Smooth muscle cell (in vitro differentiated cells): ENCODE measurements at regions not wholly inside any gene's neighbourhood (a gene's known extent, or its start where the extent isn't known, plus 50 kb on each side); places are given as distances from the start of the nearest gene placed in this dataset.

Experiments used
- DNase-seq: peaks from one replicate; lab custom pipeline; 2025; ENCODE audit not compliant: unreplicated experiment; lab: John Stamatoyannopoulos, UW
- H2AFZ ChIP-seq: fragments of 200-600 bp; sonication (generic); 2 replicates; pipeline ENCODE4 v1.6.0; 2016; ENCODE audit warnings: antibody characterized with exemption, low read depth, mild to moderate bottlenecking
- H3F3A ChIP-seq: fragments of 200-600 bp; sonication (generic); 2 replicates; pipeline ENCODE4 v1.6.0; 2017; ENCODE audit warnings: antibody characterized with exemption, low read depth
- H3K27ac ChIP-seq: fragments of 200-600 bp; sonication (generic); 2 replicates; pipeline ENCODE4 v1.5.1; 2016; ENCODE audit warnings: low read depth, mild to moderate bottlenecking
- H3K27me3 ChIP-seq: fragments of 200-600 bp; sonication (generic); 2 replicates; pipeline ENCODE4 v1.6.1; 2016; ENCODE audit warnings: low read depth, mild to moderate bottlenecking
- H3K36me3 ChIP-seq: fragments of 200-600 bp; sonication (generic); 2 replicates; pipeline ENCODE4 v1.5.1; 2016; ENCODE audit warnings: low read depth
- H3K4me1 ChIP-seq: fragments of 200-600 bp; sonication (generic); 2 replicates; pipeline ENCODE4 v1.5.1; 2016; ENCODE audit warnings: low read depth
- H3K4me2 ChIP-seq: fragments of 200-600 bp; sonication (generic); 2 replicates; pipeline ENCODE4 v1.6.0; 2016; ENCODE audit warnings: mild to moderate bottlenecking
- H3K4me3 ChIP-seq: fragments of 200-600 bp; sonication (generic); 2 replicates; pipeline ENCODE4 v1.5.1; 2016; ENCODE audit warnings: mild to moderate bottlenecking
- H3K79me2 ChIP-seq: fragments of 200-600 bp; sonication (generic); 2 replicates; pipeline ENCODE4 v1.6.0; 2016; ENCODE audit warnings: low read depth, mild to moderate bottlenecking
- H3K9ac ChIP-seq: fragments of 200-600 bp; sonication (generic); 2 replicates; pipeline ENCODE4 v1.6.0; 2016; ENCODE audit warnings: low read depth
- H3K9me3 ChIP-seq: fragments of 200-600 bp; sonication (generic); replicated peaks from 2 replicates; pipeline ENCODE4 v1.5.1; 2016; ENCODE audit warnings: low read depth
- H4K20me1 ChIP-seq: fragments of 200-600 bp; sonication (generic); 2 replicates; pipeline ENCODE4 v1.6.0; 2016; ENCODE audit warnings: low read depth
- WGBS: methylation state at CpG from one replicate; pipeline ENCODE4 v1.1.7; 2016; ENCODE audit warnings: low lambda C conversion rate; 5-methylcytosine and 5-hydroxymethylcytosine counted together
- TF ChIP-seq, protein P1 (sequence below): fragments of 200-600 bp; sonication (generic); IDR thresholded peaks from 2 replicates; pipeline ENCODE4 v1.5.1; 2017; ENCODE audit warnings: borderline replicate concordance, mild to moderate bottlenecking, antibody characterized with exemption; ENCODE audit not compliant: insufficient read depth, poor library complexity, severe bottlenecking

DNA sequence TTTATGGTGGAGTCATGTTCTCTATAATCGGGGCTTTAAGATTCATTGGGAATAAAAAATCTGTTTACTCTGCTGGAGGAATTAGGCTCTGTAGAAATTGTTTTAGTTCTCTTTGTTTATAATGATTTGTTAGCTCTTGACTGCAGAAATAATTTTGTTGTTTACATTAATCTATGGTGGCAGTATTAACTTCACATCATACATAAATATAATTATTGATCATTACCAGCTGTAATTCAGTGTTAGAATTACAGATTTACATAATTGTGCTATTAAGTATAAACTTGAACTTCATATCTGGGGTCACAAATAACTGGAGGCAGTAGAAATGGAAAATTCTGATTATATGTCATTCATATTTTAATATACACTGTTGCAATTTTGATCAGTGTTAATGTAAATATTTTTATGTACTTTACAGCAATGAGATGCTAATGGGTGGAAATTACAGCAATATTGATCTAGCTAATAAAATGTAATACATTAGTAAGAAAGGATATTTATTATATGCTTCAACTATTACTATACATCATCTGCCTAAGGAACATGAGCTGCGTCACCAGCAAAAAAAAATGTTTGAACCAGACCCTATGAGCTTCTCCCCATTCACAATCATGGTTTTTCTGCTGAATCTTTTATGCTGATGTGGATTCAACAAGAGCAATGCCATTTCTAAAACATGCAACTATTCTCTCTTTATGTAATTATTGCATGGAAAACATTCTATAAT is 846.6 kb downstream of the NR2F1-AS1 start:
- H3K27me3 ChIP-seq = no peaks in the 10 kb centered on the region
- DNase-seq = no peak
- 91% methylated on average over 2 of the region's 2 CpGs for WGBS

DNA sequence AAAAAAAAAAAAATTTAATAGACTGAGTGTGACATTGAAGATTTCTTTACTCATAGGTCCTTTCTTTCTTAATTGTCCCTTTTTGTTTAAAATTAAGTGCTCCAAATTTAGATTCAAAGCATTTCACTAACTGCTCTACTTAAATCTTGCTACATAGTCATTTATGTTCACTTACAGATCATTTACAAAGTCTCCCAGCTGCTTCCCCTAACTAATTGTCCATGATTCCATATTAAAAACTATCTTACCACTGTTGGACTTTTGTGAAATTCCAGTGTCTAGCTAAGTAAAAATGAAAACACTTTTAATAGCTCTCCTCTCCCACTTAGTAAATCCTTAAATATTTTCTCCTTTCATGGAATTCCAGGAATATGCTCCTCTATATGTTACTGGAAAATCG is 850.5 kb downstream of the NR2F1-AS1 start:
- Histone ChIP-seq H3K4me3 (no peak overlapping the region), H3F3A (no peaks in the 10 kb centered on the region), H4K20me1 (no peaks in the 10 kb centered on the region), H3K4me1 (no peaks in the 10 kb centered on the region), H3K27me3 (no peaks in the 10 kb centered on the region), H3K27ac (no peak overlapping the region), H3K9ac (no peak overlapping the region), H3K36me3 (no peaks in the 10 kb centered on the region), H3K79me2 (no peaks in the 10 kb centered on the region), H2AFZ (no peak overlapping the region), H3K4me2 (no peak overlapping the region), H3K9me3 (no peaks in the 10 kb centered on the region)
- WGBS = 74% methylated on average over 1 of the region's 1 CpG
- TF ChIP-seq, protein P1, sequence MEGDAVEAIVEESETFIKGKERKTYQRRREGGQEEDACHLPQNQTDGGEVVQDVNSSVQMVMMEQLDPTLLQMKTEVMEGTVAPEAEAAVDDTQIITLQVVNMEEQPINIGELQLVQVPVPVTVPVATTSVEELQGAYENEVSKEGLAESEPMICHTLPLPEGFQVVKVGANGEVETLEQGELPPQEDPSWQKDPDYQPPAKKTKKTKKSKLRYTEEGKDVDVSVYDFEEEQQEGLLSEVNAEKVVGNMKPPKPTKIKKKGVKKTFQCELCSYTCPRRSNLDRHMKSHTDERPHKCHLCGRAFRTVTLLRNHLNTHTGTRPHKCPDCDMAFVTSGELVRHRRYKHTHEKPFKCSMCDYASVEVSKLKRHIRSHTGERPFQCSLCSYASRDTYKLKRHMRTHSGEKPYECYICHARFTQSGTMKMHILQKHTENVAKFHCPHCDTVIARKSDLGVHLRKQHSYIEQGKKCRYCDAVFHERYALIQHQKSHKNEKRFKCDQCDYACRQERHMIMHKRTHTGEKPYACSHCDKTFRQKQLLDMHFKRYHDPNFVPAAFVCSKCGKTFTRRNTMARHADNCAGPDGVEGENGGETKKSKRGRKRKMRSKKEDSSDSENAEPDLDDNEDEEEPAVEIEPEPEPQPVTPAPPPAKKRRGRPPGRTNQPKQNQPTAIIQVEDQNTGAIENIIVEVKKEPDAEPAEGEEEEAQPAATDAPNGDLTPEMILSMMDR = no peak
- DNase-seq = no peak

More for the DNA sequence above, 846.6 kb downstream of the NR2F1-AS1 start:
- Histone ChIP-seq H3K4me1 (no peaks in the 10 kb centered on the region), H3F3A (no peaks in the 10 kb centered on the region), H3K4me2 (no peak overlapping the region), H3K36me3 (no peaks in the 10 kb centered on the region), H3K27ac (no peak overlapping the region), H3K9me3 (no peaks in the 10 kb centered on the region), H3K9ac (no peak overlapping the region), H2AFZ (no peak overlapping the region), H3K79me2 (no peaks in the 10 kb centered on the region), H4K20me1 (no peaks in the 10 kb centered on the region), H3K4me3 (no peak overlapping the region)
- TF ChIP-seq, protein P1 = no peak

DNA sequence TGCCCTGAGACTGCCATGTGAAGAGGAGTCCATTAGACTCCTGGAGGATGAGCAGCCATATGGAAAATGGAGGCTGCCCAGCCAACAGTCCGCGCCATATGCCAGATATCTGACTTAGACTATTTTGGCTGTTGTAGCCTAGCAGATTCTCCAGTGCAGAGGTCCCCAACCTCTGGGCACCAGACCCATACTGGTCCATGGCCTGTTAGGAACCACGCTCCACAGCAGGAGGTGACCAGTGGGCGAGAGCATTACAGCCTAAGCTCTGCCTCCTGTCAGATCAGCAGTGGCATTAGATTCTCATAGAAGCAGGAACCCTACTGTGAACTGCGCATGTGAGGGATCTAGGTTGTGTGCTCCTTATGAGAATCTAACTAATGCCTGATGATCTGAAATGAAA is 851.9 kb downstream of the NR2F1-AS1 start:
- Histone ChIP-seq H4K20me1 (no peaks in the 10 kb centered on the region), H3K27ac (no peak overlapping the region), H3F3A (no peaks in the 10 kb centered on the region), H3K9ac (no peak overlapping the region), H3K4me1 (no peaks in the 10 kb centered on the region), H3K36me3 (no peaks in the 10 kb centered on the region), H3K79me2 (no peaks in the 10 kb centered on the region), H3K4me2 (no peak overlapping the region), H2AFZ (no peak overlapping the region), H3K9me3 (no peaks in the 10 kb centered on the region), H3K27me3 (no peaks in the 10 kb centered on the region), H3K4me3 (no peak overlapping the region)
- TF ChIP-seq, protein P1 = no peak
- DNase-seq = no peak
- WGBS = 97% methylated on average over 5 of the region's 5 CpGs

DNA sequence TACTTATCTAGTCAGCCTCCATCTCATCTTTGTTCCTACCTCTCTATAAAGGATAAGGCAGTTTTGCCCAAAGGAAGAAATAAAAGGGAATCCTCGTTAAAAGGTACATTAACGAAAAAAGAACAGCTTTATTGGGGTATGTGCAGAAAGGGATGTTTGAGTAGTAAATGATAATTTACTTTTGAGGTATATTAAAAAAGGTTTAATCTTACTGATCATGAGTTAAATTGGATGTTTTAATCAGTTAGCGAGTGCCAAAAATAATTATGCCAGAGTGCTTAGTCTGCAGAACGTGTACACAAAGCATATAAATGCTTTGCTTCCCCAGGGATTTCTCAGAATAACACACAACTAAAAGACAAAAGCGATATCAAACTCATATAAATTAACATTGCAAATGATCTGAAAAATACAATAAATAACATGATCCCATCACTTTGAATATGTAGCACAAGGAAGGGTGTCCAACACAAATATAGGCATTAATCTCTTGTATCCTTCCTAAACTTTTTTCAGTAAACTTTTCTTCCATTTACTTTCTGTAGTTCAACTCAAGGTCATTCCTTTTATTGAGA is 865.0 kb downstream of the NR2F1-AS1 start:
- Histone ChIP-seq H3K4me1 (no peaks in the 10 kb centered on the region), H3K9me3 (no peaks in the 10 kb centered on the region), H4K20me1 (no peaks in the 10 kb centered on the region), H3K9ac (no peak overlapping the region), H3K27ac (no peak overlapping the region), H3K79me2 (no peaks in the 10 kb centered on the region), H3K36me3 (no peaks in the 10 kb centered on the region), H3K4me3 (no peak overlapping the region), H3F3A (no peaks in the 10 kb centered on the region), H3K4me2 (no peak overlapping the region), H2AFZ (no peak overlapping the region), H3K27me3 (peaks cover 3% of the 10 kb centered on the region)
- WGBS = 89% methylated on average over 5 of the region's 5 CpGs
- DNase-seq = no peak
- TF ChIP-seq, protein P1 = no peak
